Stimulated activated CD8-positive, alpha-beta memory T cell treated with anti-CD3 and anti-CD28 coated beads, Interleukin-2, amount 100 ng/mL, for 48 hours (primary cell): ENCODE measurements at regions not wholly inside any gene's neighbourhood (a gene's known extent, or its start where the extent isn't known, plus 50 kb on each side); places are given as distances from the start of the nearest gene placed in this dataset.

ENCODE experiments used
- DNase-seq, 2 donors: peaks; one replicate each; pipeline ENCODE4 v3.0.0-alpha.2; 2020; ENCODE audit warnings: low read depth in 2 of 2

GRCh38 chr4:188197566-188197965 is 58.3 kb downstream of the TRIML1 start:
- DNase-seq = no peak

- DNase-seq = no peak
These were observed 59.9 kb downstream of the TRIML1 start for GRCh38 chr4:188198982-188199792.

- DNase-seq = no peak
These were observed 62.6 kb downstream of the TRIML1 start for GRCh38 chr4:188201851-188202250.

- no peak for DNase-seq
These were observed 67.5 kb downstream of the TRIML1 start for GRCh38 chr4:188206783-188207182.

GRCh38 chr4:188214861-188215260 is 75.6 kb downstream of the TRIML1 start:
- DNase-seq = no peak

GRCh38 chr4:188218392-188218791 is 79.2 kb downstream of the TRIML1 start:
- no peak for DNase-seq

- DNase-seq = no peak
These were observed 80.8 kb downstream of the TRIML1 start for GRCh38 chr4:188220006-188220405.

- no peak for DNase-seq
These were observed 81.8 kb downstream of the TRIML1 start for GRCh38 chr4:188221090-188221489.

- no peak for DNase-seq
These were observed 89.0 kb downstream of the TRIML1 start for GRCh38 chr4:188228279-188228678.

- no peak for DNase-seq
These were observed 93.2 kb downstream of the TRIML1 start for GRCh38 chr4:188232428-188232827.

GRCh38 chr4:188242041-188242440 is 102.8 kb downstream of the TRIML1 start:
- DNase-seq = no peak

GRCh38 chr4:188245651-188246050 is 106.4 kb downstream of the TRIML1 start:
- DNase-seq = no peak

GRCh38 chr4:188246488-188246887 is 107.2 kb downstream of the TRIML1 start:
- DNase-seq = no peak

- no peak for DNase-seq
These were observed 115.0 kb downstream of the TRIML1 start for GRCh38 chr4:188254211-188254610.

- no peak for DNase-seq
These were observed 123.2 kb downstream of the TRIML1 start for GRCh38 chr4:188262464-188262863.

- DNase-seq = no peak
These were observed 124.1 kb downstream of the TRIML1 start for GRCh38 chr4:188263321-188263720.

- DNase-seq = no peak
These were observed 127.1 kb downstream of the TRIML1 start for GRCh38 chr4:188266386-188266785.

- no peak for DNase-seq
These were observed 129.1 kb downstream of the TRIML1 start for GRCh38 chr4:188268131-188268908.

- no peak for DNase-seq
These were observed 131.2 kb downstream of the TRIML1 start for GRCh38 chr4:188270273-188271069.

GRCh38 chr4:188275686-188276085 is 136.4 kb downstream of the TRIML1 start:
- no peak for DNase-seq

- DNase-seq = no peak
These were observed 139.9 kb downstream of the TRIML1 start for GRCh38 chr4:188279184-188279583.
